GM18499 (cell line): ENCODE measurements at regions not wholly inside any gene's neighbourhood (a gene's known extent, or its start where the extent isn't known, plus 50 kb on each side); places are given as distances from the start of the nearest gene placed in this dataset.

Experiments
- ATAC-seq: cut with Tn5 transposase; IDR thresholded peaks from one replicate; pipeline ENCODE4 v1.9.1; 2021; ENCODE audit warnings: moderate number of reproducible peaks; ENCODE audit not compliant: insufficient read depth, unreplicated experiment

- no peak for ATAC-seq
Observed at GRCh38 chr2:203789618-203790017, 78.0 kb upstream of the CTLA4 start.

- ATAC-seq, result no peak
Observed at GRCh38 chr2:203790134-203790852, 77.3 kb upstream of the CTLA4 start.

- ATAC-seq, result no peak
Observed at GRCh38 chr2:203796248-203797010, 71.1 kb upstream of the CTLA4 start.

- no peak for ATAC-seq
Observed at GRCh38 chr2:203797276-203797675, 70.3 kb upstream of the CTLA4 start.

GRCh38 chr2:203797712-203798111, 69.9 kb upstream of the CTLA4 start:
- no peak for ATAC-seq

GRCh38 chr2:203798296-203799087, 69.1 kb upstream of the CTLA4 start:
- no peak for ATAC-seq

- ATAC-seq, result peak; percentile 79
Observed at GRCh38 chr2:203799908-203800307, 67.7 kb upstream of the CTLA4 start.

- no peak for ATAC-seq
Observed at GRCh38 chr2:203800783-203801182, 66.8 kb upstream of the CTLA4 start.

GRCh38 chr2:203802342-203803052, 65.1 kb upstream of the CTLA4 start:
- ATAC-seq, result no peak

- ATAC-seq, result no peak
Observed at GRCh38 chr2:203803053-203803429, 64.5 kb upstream of the CTLA4 start.

GRCh38 chr2:203804070-203804469, 63.5 kb upstream of the CTLA4 start:
- ATAC-seq, result no peak

GRCh38 chr2:203804764-203805485, 62.6 kb upstream of the CTLA4 start:
- ATAC-seq, result no peak

GRCh38 chr2:203805486-203805838, 62.1 kb upstream of the CTLA4 start:
- ATAC-seq, result no peak

GRCh38 chr2:203806761-203807160, 60.8 kb upstream of the CTLA4 start:
- no peak for ATAC-seq

- ATAC-seq, result no peak
Observed at GRCh38 chr2:203808046-203808750, 59.4 kb upstream of the CTLA4 start.

- no peak for ATAC-seq
Observed at GRCh38 chr2:203809084-203809521, 58.5 kb upstream of the CTLA4 start.

- ATAC-seq, result no peak
Observed at GRCh38 chr2:203809991-203810510, 57.5 kb upstream of the CTLA4 start.

GRCh38 chr2:203811491-203812221, 55.9 kb upstream of the CTLA4 start:
- ATAC-seq, result peak; percentile 50
